PC-9 (cell line): ENCODE measurements at regions not wholly inside any gene's neighbourhood (a gene's known extent, or its start where the extent isn't known, plus 50 kb on each side); places are given as distances from the start of the nearest gene placed in this dataset.

Experiments used
- BruUV-seq: library from RNA; stranded (reverse); fragments of 400-500 nt; replicated peaks from 2 replicates; lab custom pipeline; 2021; lab: Mats Ljungman, UMichigan
- CTCF ChIA-PET: fragments of 300-600 bp; sonication (Branson Sonifier 250); formaldehyde crosslinking; loops from one replicate; lab custom pipeline; 2022; ENCODE audit warnings: antibody characterized with exemption; lab: Charles Lee
- POLR2A ChIA-PET: fragments of 300-600 bp; sonication (Branson Sonifier 250); formaldehyde crosslinking; loops from one replicate; lab custom pipeline; 2022; ENCODE audit warnings: antibody characterized with exemption; ENCODE audit not compliant: unreplicated experiment; lab: Charles Lee
- DNase-seq, 2 experiments: peaks; one replicate each; pipeline versions ENCODE4 v3.0.0 to v3.0.0-alpha.2; 2015 to 2022; ENCODE audit warnings: mixed read lengths in 1 of 2
- H2AFZ ChIP-seq: fragments of 200-600 bp; sonication (generic); 2 replicates; pipeline ENCODE4 v1.8.1; 2017; ENCODE audit warnings: antibody characterized with exemption
- H3F3A ChIP-seq: fragments of 200-600 bp; sonication (generic); 2 replicates; pipeline ENCODE4 v1.8.1; 2017; ENCODE audit warnings: antibody characterized with exemption, mild to moderate bottlenecking, low read depth; ENCODE audit not compliant: insufficient read depth
- H3K27ac ChIP-seq: fragments of 200-600 bp; sonication (generic); 2 replicates; pipeline ENCODE4 v1.6.1; 2016; ENCODE audit warnings: mixed run types
- H3K27me3 ChIP-seq: fragments of 200-600 bp; sonication (generic); 2 replicates; pipeline ENCODE4 v1.6.1; 2016; ENCODE audit warnings: low read depth, mixed run types; ENCODE audit not compliant: insufficient read depth
- H3K36me3 ChIP-seq: fragments of 200-600 bp; sonication (generic); 2 replicates; pipeline ENCODE4 v1.6.1; 2016; ENCODE audit warnings: low read depth, mixed run types
- H3K4me1 ChIP-seq: fragments of 200-600 bp; sonication (generic); replicated peaks from 2 replicates; pipeline ENCODE4 v1.6.1; 2016; ENCODE audit warnings: mixed run types; ENCODE audit not compliant: insufficient read depth
- H3K4me2 ChIP-seq: fragments of 200-600 bp; sonication (generic); 2 replicates; pipeline ENCODE4 v1.6.1; 2017; ENCODE audit warnings: mixed run types
- H3K4me3 ChIP-seq: fragments of 200-600 bp; sonication (generic); 2 replicates; pipeline ENCODE4 v1.6.1; 2016; ENCODE audit warnings: mixed run types
- H3K79me2 ChIP-seq: fragments of 200-600 bp; sonication (generic); 2 replicates; pipeline ENCODE4 v1.6.1; 2017; ENCODE audit warnings: low read depth, mixed run types
- H3K9me2 ChIP-seq: fragments of 200-600 bp; sonication (generic); 2 replicates; pipeline ENCODE4 v1.8.1; 2017; ENCODE audit warnings: mild to moderate bottlenecking; ENCODE audit not compliant: insufficient read depth
- H3K9me3 ChIP-seq: fragments of 200-600 bp; sonication (generic); 2 replicates; pipeline ENCODE4 v1.8.1; 2016; ENCODE audit warnings: low read depth; ENCODE audit not compliant: insufficient read depth
- H4K20me1 ChIP-seq: fragments of 200-600 bp; sonication (generic); 2 replicates; pipeline ENCODE4 v1.8.1; 2017; ENCODE audit not compliant: insufficient read depth
- EZH2 ChIP-seq: fragments of 200-600 bp; sonication (generic); IDR thresholded peaks from 2 replicates; pipeline ENCODE4 v1.8.0; 2017; ENCODE audit warnings: antibody characterized with exemption, low read depth
- intact Hi-C: fragments of 100-400 bp; cut with micrococcal nuclease; formaldehyde crosslinking; loops from one replicate; pipeline ENCODE4 v1.10.0; 2022; ENCODE audit not compliant: unreplicated experiment
- TF ChIP-seq, protein P1 (sequence below): fragments of 200-600 bp; sonication (generic); conservative IDR thresholded peaks from 2 replicates; pipeline ENCODE4 v1.6.1; 2017; ENCODE audit warnings: mixed run types, antibody characterized with exemption, mild to moderate bottlenecking, moderate library complexity

DNA sequence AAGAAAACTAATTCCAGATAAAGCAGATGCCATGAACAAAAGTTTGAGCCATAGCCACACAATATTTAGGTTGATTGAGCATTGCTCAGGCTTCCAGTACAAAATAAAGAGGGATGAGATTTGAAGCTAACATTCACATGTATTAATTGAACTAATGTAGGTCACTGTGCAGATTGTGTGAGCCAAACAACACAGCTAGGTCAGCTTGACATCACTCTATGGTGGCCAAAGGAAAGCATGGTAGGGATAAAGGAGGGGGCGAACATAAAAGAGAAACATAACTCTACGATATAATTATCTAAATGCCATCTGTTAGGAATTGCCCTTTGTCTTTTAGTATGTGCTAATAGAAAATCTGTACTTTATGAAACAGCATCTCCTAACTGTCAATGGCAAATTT lies 477.7 kb upstream of the SYT1 start:
- Histone ChIP-seq H3K9me2 (no peaks in the 10 kb centered on the region), H3K4me3 (no peak overlapping the region), H3K4me2 (no peak overlapping the region), H3F3A (no peaks in the 10 kb centered on the region), H3K27ac (no peak overlapping the region), H3K27me3 (no peaks in the 10 kb centered on the region), H3K36me3 (no peaks in the 10 kb centered on the region), H4K20me1 (no peaks in the 10 kb centered on the region), H3K4me1 (no peaks in the 10 kb centered on the region), H2AFZ (no peak overlapping the region), H3K9me3 (no peaks in the 10 kb centered on the region), H3K79me2 (no peaks in the 10 kb centered on the region)
- TF ChIP-seq, protein P1, sequence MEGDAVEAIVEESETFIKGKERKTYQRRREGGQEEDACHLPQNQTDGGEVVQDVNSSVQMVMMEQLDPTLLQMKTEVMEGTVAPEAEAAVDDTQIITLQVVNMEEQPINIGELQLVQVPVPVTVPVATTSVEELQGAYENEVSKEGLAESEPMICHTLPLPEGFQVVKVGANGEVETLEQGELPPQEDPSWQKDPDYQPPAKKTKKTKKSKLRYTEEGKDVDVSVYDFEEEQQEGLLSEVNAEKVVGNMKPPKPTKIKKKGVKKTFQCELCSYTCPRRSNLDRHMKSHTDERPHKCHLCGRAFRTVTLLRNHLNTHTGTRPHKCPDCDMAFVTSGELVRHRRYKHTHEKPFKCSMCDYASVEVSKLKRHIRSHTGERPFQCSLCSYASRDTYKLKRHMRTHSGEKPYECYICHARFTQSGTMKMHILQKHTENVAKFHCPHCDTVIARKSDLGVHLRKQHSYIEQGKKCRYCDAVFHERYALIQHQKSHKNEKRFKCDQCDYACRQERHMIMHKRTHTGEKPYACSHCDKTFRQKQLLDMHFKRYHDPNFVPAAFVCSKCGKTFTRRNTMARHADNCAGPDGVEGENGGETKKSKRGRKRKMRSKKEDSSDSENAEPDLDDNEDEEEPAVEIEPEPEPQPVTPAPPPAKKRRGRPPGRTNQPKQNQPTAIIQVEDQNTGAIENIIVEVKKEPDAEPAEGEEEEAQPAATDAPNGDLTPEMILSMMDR, result no peak
- no peak for TF ChIP-seq EZH2
- intact Hi-C loops, result no loop called here
- DNase-seq, result no peak
- ChIA-PET POLR2A (no interaction called here), CTCF (no interaction called here)
- BruUV-seq, result no TSS peak

DNA sequence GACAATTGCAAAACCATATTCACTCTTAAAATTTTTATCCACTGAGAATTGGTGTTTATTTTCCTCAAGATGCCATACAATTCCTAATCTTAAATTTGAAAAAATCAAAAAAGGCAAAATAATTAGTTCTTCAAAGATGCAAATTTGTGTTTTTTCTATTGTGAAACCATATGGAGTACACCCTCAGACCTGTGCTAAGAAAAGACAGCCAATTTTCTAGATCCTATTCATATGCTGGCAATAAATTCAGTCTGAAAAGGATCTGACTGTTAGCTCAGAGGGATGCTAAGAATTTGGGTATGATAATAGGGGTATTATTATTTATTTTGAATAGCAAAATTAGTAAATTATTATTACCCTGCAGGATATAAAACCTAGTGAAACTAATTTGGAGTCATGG lies 476.9 kb upstream of the SYT1 start:
- no peaks in the 10 kb centered on the region for H4K20me1 ChIP-seq
- intact Hi-C loops, result no loop called here
- H3F3A ChIP-seq, result no peaks in the 10 kb centered on the region
- H3K27ac ChIP-seq, result no peak overlapping the region
- no peak for DNase-seq
- H3K27me3 ChIP-seq, result no peaks in the 10 kb centered on the region
- no peaks in the 10 kb centered on the region for H3K4me1 ChIP-seq
- no peaks in the 10 kb centered on the region for H3K36me3 ChIP-seq
- BruUV-seq, result no TSS peak
- H3K4me2 ChIP-seq, result no peak overlapping the region
- POLR2A ChIA-PET, result no interaction called here
- H3K4me3 ChIP-seq, result no peak overlapping the region
- TF ChIP-seq, protein P1, result no peak
- TF ChIP-seq EZH2, result no peak
- H3K9me3 ChIP-seq, result no peaks in the 10 kb centered on the region
- CTCF ChIA-PET, result no interaction called here
- H3K79me2 ChIP-seq, result no peaks in the 10 kb centered on the region
- H2AFZ ChIP-seq, result no peak overlapping the region
- H3K9me2 ChIP-seq, result no peaks in the 10 kb centered on the region

GRCh38 chr12:78388461-78388860 lies 476.1 kb upstream of the SYT1 start:
- no peaks in the 10 kb centered on the region for H3F3A ChIP-seq
- H3K27ac ChIP-seq, result no peak overlapping the region
- no peaks in the 10 kb centered on the region for H3K27me3 ChIP-seq
- TF ChIP-seq EZH2, result no peak
- H4K20me1 ChIP-seq, result no peaks in the 10 kb centered on the region
- no peaks in the 10 kb centered on the region for H3K4me1 ChIP-seq
- intact Hi-C loops, result no loop called here
- no peak for DNase-seq
- H3K4me2 ChIP-seq, result no peak overlapping the region
- no peak overlapping the region for H3K4me3 ChIP-seq
- no peaks in the 10 kb centered on the region for H3K79me2 ChIP-seq
- POLR2A ChIA-PET, result no interaction called here
- H3K9me3 ChIP-seq, result no peaks in the 10 kb centered on the region
- BruUV-seq, result no TSS peak
- no peaks in the 10 kb centered on the region for H3K36me3 ChIP-seq
- H2AFZ ChIP-seq, result no peak overlapping the region
- no peaks in the 10 kb centered on the region for H3K9me2 ChIP-seq
- CTCF ChIA-PET, result no interaction called here

DNA sequence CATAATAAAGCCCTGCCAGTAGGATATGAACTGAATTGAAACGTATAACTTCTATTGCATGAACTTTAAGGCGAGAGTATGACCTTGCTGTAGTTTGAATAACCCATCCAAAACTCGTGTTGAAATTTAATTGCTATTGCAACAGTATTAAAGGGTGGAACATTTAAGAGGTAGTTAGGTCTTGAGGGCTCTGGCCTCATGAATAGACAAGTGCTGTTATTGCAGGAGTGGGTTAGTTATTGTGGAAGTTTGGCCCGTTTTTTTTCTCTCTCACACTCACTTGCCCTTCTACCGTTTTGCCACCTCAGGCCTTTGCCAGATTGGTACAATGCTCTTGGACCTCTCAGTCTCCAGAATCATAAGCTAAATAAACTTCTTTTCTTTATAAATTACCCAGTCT lies 473.7 kb upstream of the SYT1 start:
- DNase-seq, result no peak
- Histone ChIP-seq H2AFZ (no peak overlapping the region; the same call in 1 of the 2 replicates), H3K4me3 (no peak overlapping the region), H3K4me2 (no peak overlapping the region), H4K20me1 (no peaks in the 10 kb centered on the region), H3K27me3 (no peaks in the 10 kb centered on the region), H3K79me2 (no peaks in the 10 kb centered on the region), H3K9me3 (no peaks in the 10 kb centered on the region), H3K4me1 (no peaks in the 10 kb centered on the region), H3K36me3 (no peaks in the 10 kb centered on the region), H3K9me2 (no peaks in the 10 kb centered on the region), H3F3A (no peaks in the 10 kb centered on the region), H3K27ac (no peak overlapping the region)
- intact Hi-C loops, result no loop called here
- CTCF ChIA-PET, result interaction anchor here (0.6 kb wide), 1 partner anchor 27 kb away, joined by 4 read pairs; no protein-coding TSS in a partner anchor
- TF ChIP-seq, protein P1, result no peak
- TF ChIP-seq EZH2, result no peak
- BruUV-seq, result no TSS peak
- POLR2A ChIA-PET, result no interaction called here
